Dedifferentiated amniotic fluid mesenchymal stem cell (primary cell): ENCODE measurements at regions not wholly inside any gene's neighbourhood (a gene's known extent, or its start where the extent isn't known, plus 50 kb on each side); places are given as distances from the start of the nearest gene placed in this dataset.
"Not testable (repeated sequence)": the region's sequence is repeated elsewhere in the genome, so short reads cannot be mapped to it uniquely, and the experiment has no call there.

Experiments used
- DNase-seq: peaks from one replicate; pipeline ENCODE4 v3.0.0-alpha.2; 2016; ENCODE audit errors: extremely low spot score

DNA sequence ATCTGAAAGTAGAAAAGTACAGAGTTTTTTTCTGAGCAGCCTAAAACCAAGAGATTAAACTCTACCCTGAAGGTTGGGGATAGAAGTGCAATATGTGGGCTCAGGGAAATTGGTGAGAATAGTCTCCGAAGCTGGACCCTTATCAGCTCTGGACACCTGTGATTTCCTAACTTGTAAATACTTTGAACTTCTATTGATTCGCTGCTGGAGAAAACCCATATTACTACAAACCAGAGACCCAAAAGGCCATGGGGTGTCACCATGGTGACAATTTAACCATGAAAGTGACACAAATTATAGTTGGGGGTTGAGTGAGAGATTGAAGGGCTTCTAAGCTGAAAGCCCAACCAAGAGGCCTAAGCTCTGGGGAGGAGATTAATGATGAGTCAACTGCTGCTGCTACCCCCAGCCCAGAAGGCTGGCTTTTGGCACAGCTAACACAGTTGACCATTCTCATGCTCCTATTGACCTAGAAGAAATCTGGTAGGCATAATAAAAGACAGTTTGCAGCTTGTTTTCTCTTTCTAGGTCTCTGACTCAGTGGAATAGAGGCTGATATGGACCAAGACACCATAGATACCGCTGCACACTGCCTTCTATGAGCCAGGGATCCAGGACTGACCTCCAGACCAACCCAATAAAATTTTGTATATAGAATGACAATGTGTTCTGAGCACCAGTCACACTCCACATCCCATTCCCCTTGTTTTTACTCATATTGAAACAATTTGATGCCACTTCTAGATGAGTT is 131.9 kb upstream of the FNDC3A start:
- DNase-seq: no peak

GRCh38 chr13:48844676-48845075 is 131.0 kb upstream of the FNDC3A start:
- no peak for DNase-seq

DNA sequence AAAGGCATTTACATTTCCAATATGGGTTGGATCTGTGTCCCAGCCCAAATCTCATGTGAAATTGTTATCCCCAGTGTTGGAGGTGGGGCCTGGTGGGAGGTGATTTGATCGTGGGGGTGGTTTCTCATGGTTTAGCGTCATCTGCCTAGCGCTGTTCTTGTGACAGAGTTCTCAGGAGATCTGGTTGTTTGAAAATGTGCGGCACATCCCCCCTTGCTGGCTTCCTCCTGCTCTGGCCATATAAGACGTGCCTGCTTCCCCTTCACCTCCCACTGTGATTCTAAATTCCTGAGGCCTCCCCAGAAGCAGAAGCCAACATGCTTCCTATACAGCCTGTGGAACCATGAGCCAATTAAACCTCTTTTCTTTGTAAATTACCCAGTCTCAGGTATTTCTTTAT is 126.2 kb upstream of the FNDC3A start:
- no peak for DNase-seq

DNA sequence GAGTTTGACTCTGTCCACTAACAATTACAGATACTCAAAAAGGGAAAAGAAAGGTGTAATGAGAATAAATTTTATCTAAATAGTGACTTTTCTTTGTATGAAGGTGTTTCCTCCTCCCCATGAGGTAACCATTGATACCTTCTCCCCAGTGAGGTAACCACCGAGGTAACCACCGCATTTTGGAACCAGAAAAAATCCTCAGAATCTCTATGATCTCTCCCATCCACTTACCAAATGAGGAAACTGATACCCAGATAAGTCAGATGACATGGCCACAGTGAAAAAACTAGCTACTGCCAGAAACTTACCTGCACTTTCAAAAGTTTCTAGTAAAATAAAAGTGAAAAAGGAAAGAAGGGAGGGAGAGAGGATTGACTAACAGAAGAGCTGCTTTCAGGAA is 124.0 kb upstream of the FNDC3A start:
- no peak for DNase-seq

DNA sequence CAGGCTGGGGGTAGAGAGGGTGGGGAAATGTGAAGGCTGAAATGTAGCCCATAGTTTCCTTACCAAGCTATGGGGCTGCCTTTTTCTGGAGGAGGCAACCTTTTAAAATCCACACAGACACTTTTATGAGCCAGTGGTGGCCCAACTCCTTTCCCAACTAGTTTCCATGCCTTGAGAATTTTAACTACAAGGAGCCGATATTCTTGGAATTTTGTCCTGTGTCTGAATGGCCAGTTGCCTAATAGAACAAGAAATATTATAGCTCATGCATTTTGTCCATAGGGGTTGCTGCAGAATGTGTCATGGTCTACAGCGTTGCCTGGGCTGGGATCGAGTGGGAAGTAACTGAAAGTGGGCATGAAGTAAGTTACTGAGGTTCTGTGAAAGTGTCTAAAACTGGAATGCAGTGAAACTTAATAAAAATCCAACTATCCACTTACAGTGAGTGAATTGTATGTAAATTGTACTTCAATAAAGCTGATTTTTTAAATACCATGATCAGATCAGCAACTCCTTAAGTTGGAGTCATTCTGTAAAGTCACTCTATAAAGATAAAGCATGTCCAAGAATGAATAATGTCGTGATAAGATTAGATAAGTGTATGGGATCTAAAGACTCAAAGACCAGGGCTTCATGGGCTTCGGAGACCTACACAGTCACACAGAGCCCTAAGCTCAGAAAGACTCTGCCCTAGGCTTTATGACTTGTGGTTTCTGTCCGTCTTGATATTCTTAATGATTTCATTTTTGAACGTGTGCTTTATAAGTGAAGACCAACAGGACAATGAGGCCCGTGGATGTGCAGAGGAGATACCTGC is 122.6 kb upstream of the FNDC3A start:
- DNase-seq: no peak

GRCh38 chr13:48853728-48854102 is 122.0 kb upstream of the FNDC3A start:
- no peak for DNase-seq

DNA sequence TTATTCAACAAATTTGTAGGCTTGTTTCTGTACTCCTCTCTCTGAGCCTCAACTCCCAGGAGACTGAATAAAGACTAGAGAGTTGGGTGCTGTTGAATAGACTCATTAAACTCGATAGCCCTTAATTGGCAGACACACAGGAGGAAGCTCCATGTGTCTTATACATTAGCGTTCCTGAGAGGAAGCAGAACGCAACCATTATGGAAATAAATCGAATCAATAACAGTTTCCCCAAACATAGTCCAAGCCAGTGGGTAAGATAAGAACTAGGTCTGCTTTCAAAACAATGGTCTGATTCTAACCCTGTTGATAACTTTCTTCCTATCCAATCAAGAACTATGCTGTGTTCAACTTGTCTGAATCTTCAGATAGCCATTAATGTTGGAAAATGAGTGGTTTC is 118.1 kb upstream of the FNDC3A start:
- DNase-seq: no peak

GRCh38 chr13:48858122-48858902 is 117.4 kb upstream of the FNDC3A start:
- no peak for DNase-seq

- no peak for DNase-seq
These were observed 116.2 kb upstream of the FNDC3A start for GRCh38 chr13:48859272-48860105.

GRCh38 chr13:48860364-48860763 is 115.3 kb upstream of the FNDC3A start:
- DNase-seq: no peak

DNA sequence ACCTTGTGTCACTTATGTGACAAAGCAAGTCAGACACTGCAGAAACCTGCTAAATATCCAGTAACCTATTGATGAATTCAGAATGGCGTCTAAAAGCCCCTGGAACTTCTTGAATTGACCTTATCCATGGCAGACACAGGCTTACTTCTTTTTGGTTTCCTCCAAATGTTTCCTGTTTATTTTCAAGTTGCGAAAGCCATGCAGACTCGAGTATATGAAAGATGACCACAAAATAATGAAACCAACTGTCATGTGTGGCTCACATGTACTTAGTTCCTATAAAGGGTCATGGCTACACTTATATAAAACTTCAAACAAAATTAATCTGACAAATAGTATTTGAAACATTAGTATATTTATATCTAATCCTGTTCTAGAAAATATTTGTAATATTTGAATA is 113.1 kb upstream of the FNDC3A start:
- no peak for DNase-seq

- DNase-seq: no peak
These were observed 111.6 kb upstream of the FNDC3A start for GRCh38 chr13:48864100-48864499.

DNA sequence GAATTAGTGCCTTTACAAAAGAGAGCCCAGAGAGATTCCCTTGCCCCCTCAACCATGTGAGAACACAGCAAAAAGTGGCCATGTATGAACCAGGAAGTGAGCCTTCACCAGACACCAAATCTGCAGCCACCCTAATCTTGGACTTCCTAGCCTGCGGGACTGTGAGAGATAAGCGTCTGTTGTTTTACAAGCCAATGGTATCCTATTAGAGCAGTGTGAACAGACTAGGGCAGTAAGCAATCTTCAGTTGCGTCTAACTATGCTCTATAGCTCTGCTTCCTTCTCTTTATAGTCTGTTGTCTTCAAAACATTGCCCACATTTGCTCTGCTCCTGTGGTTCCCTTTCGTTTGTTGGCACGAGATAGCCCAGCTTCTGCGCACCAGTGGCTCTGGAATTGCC is 109.5 kb upstream of the FNDC3A start:
- DNase-seq: no peak

GRCh38 chr13:48873081-48873480 is 102.6 kb upstream of the FNDC3A start:
- no peak for DNase-seq

- DNase-seq: peak; percentile 31
These were observed 102.1 kb upstream of the FNDC3A start for GRCh38 chr13:48873587-48873986.

DNA sequence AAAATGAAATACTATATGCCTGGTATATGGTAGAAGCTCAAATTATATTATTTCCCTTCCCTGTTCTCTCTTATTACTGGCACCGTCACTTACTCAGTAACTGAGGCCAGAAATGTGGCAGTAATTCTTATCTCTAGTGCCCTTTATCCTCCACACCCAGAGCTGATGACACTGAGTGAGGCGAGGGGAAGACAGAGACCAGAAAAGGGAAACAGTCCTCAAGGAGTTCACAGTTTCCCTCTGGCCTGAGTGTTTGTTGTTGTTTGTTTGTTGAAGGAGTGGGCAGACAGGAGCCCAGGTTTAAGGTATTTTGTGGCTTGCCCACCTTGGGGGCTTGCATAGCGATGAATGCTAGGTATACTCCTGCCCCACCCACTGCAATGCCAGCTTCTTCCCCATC is 101.5 kb upstream of the FNDC3A start:
- DNase-seq: no peak

GRCh38 chr13:48875047-48875446 is 100.7 kb upstream of the FNDC3A start:
- no peak for DNase-seq

- DNase-seq: no peak
These were observed 99.4 kb upstream of the FNDC3A start for GRCh38 chr13:48876289-48876688.

- no peak for DNase-seq
These were observed 96.3 kb upstream of the FNDC3A start for GRCh38 chr13:48879432-48879831.

GRCh38 chr13:48879854-48880253 is 95.9 kb upstream of the FNDC3A start:
- no peak for DNase-seq

GRCh38 chr13:48883786-48884185 is 91.9 kb upstream of the FNDC3A start:
- DNase-seq: not testable (repeated sequence)

- no peak for DNase-seq
These were observed 90.7 kb upstream of the FNDC3A start for GRCh38 chr13:48885027-48885395.
